ENCODE measurements at regions not wholly inside any gene's neighbourhood (a gene's known extent, or its start where the extent isn't known, plus 50 kb on each side); places are given as distances from the start of the nearest gene placed in this dataset.

GRCh38 chr15:94887391-94887790, 656.0 kb downstream of the MCTP2 start:
- TF ChIP-seq, protein P1, sequence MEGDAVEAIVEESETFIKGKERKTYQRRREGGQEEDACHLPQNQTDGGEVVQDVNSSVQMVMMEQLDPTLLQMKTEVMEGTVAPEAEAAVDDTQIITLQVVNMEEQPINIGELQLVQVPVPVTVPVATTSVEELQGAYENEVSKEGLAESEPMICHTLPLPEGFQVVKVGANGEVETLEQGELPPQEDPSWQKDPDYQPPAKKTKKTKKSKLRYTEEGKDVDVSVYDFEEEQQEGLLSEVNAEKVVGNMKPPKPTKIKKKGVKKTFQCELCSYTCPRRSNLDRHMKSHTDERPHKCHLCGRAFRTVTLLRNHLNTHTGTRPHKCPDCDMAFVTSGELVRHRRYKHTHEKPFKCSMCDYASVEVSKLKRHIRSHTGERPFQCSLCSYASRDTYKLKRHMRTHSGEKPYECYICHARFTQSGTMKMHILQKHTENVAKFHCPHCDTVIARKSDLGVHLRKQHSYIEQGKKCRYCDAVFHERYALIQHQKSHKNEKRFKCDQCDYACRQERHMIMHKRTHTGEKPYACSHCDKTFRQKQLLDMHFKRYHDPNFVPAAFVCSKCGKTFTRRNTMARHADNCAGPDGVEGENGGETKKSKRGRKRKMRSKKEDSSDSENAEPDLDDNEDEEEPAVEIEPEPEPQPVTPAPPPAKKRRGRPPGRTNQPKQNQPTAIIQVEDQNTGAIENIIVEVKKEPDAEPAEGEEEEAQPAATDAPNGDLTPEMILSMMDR (IDR thresholded peaks at IDR 0.05): no peak

DNA sequence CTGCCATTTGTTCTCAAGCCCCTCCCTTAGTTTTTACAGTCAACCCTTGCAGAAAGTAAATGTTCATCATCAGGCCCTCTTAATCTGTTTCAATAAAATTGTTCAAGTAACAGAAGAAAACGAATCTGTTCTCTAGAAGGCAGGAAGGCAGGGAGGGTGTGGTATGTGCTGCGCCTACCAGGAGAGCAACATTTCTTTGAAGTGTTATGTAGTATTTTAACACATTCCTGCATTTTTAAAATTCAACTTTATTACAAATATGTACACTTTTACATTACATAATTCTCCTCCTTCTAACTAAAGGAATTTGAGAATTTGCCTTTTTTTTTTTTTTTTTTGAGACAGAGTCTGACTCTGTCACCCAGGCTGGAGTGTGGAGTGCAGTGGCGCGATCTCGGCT, 657.8 kb downstream of the MCTP2 start:
- TF ChIP-seq, protein P1 (IDR thresholded peaks at IDR 0.05): no peak

DNA sequence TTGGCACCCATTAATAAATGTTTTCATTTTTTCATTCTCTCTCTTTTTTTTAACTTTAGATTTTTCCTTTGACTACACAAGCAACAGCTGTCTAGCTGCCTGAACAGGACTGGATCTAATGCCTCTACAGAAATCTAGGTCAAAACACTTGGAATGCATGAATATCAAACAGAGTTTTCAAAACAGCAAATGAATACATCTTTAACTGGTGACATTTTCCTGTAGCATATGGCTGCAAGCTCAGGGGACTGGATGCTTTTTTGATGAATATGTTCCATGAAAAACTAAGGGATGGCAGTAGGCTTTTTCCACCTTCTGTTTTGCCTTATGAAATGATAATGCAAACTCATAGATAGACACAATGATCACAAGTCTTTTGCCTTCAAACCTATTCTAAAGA, 661.7 kb downstream of the MCTP2 start:
- TF ChIP-seq, protein P1 (IDR thresholded peaks at IDR 0.05): no peak

GRCh38 chr15:94894056-94894455, 662.7 kb downstream of the MCTP2 start:
- TF ChIP-seq, protein P1 (IDR thresholded peaks at IDR 0.05): no peak

DNA sequence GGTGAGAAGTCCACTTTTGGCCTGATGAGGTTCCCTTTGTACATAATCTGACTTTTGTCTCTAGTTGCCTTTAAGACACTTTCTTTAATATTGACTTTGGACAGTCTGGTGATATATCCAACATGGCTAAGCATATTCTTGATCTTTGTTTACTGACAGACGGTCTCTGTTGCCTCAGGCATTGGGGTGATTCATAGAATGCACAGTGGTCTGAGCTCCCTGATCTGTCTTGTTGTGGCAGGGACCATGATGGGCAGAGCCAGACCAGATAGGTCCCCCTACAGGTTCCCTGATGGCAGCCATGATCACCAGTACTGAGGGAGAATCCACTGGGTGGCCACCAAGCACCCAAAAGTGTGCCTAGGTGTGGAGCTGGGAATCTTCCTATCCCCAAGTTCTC, 678.1 kb downstream of the MCTP2 start:
- TF ChIP-seq, protein P1 (IDR thresholded peaks at IDR 0.05): no peak

DNA sequence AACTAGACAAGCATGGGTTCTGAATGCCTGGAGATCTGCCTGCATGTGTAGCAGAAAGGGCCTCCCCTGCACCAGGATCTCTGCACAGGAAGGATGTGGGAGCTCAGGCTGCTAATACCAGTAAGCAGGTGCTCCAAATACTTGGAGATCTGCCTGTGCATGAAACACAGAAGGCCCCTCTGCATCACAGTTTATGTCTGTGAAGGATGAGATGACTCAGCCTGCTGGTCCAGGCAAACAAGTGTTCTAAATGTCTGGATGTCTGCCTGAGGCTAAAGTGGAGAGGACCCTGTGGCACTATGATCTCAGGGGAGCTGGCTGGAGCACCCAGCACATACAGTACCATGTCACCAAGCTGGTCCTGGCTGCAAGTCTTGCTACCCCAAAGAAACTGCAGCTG, 678.8 kb downstream of the MCTP2 start:
- TF ChIP-seq, protein P1 (IDR thresholded peaks at IDR 0.05): no peak

DNA sequence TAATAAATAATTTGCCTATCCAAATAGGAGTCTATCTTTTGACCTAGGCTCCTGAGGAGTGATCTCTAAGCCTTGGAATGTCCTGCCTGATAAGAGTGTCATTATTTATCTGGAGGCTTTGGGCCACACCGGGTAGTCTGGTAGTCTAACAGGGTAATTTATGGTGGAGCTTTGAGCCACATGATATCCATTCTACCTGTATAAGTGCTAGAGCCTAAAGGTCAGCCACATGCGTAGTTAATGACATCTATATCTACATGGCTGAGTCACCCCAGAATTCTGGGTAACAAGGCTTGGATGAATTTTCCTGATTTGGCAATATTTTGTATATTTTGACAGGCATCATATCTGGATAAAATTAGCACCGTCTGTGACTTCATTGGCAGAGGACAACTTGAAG, 681.4 kb downstream of the MCTP2 start:
- TF ChIP-seq, protein P1 (IDR thresholded peaks at IDR 0.05): no peak

DNA sequence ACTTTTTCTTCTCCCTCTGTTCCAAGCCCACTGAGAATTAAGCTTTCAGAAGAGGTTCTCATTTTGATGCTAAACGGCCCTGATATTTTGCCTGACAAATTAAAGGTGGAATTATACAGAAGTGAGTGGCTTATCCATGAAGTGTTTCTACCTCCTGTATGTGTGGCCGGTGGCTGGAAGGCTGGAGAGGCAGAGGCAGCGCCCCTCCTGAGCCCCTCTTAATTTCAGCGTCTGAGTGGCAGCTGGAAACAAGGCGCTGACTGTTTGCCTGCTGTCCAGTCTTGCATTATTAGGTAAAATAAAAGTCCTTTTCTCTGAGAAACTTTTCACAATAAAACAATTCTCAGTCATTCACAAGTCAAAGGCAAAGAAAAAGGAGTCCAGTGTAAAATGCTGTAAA, 685.7 kb downstream of the MCTP2 start:
- TF ChIP-seq, protein P1 (IDR thresholded peaks at IDR 0.05): no peak
